ENCODE measurements at regions not wholly inside any gene's neighbourhood (a gene's known extent, or its start where the extent isn't known, plus 50 kb on each side); places are given as distances from the start of the nearest gene placed in this dataset.

- no peak overlapping the region for H3K9ac ChIP-seq (ENCODE audit: insufficient read length, low read depth)
- no peaks in the 10 kb centered on the region for H3K27me3 ChIP-seq (ENCODE audit: insufficient read depth, insufficient read length)
- H3K4me3 ChIP-seq (ENCODE audit: insufficient read length, low read depth), result no peak overlapping the region
- no peak for DNase-seq (ENCODE audit: low read depth, low spot score)
- H3K9me3 ChIP-seq (ENCODE audit: insufficient read depth, low read length), result no peaks in the 10 kb centered on the region
- H3K36me3 ChIP-seq (ENCODE audit: insufficient read depth, insufficient read length, low read length), result no peaks in the 10 kb centered on the region
- TF ChIP-seq SUZ12 (IDR thresholded peaks at IDR 0.05; ENCODE audit: extremely low read depth, insufficient read depth, insufficient read length), result no peak
- TF ChIP-seq YY1 (IDR thresholded peaks at IDR 0.05; ENCODE audit: insufficient read depth, insufficient read length), result no peak
- TF ChIP-seq ZNF274 (IDR thresholded peaks at IDR 0.05; ENCODE audit: low read depth, low read length), result no peak
- H3K4me1 ChIP-seq (ENCODE audit: insufficient read depth, insufficient read length), result no peaks in the 10 kb centered on the region
Measured at GRCh38 chr4:100848841-100849240, 331.0 kb upstream of the EMCN start.

- H3K4me1 ChIP-seq (ENCODE audit: insufficient read depth, insufficient read length), result no peaks in the 10 kb centered on the region
- TF ChIP-seq SUZ12 (IDR thresholded peaks at IDR 0.05; ENCODE audit: extremely low read depth, insufficient read depth, insufficient read length) (no peak), YY1 (IDR thresholded peaks at IDR 0.05; ENCODE audit: insufficient read depth, insufficient read length) (no peak), ZNF274 (IDR thresholded peaks at IDR 0.05; ENCODE audit: low read depth, low read length) (no peak)
- no peaks in the 10 kb centered on the region for H3K27me3 ChIP-seq (ENCODE audit: insufficient read depth, insufficient read length)
- H3K9me3 ChIP-seq (ENCODE audit: insufficient read depth, low read length), result no peaks in the 10 kb centered on the region
- no peak for DNase-seq (ENCODE audit: low read depth, low spot score)
- H3K4me3 ChIP-seq (ENCODE audit: insufficient read length, low read depth), result no peak overlapping the region
- no peaks in the 10 kb centered on the region for H3K36me3 ChIP-seq (ENCODE audit: insufficient read depth, insufficient read length, low read length)
- no peak overlapping the region for H3K9ac ChIP-seq (ENCODE audit: insufficient read length, low read depth)
Measured at GRCh38 chr4:100843910-100844309, 326.1 kb upstream of the EMCN start.

- no peaks in the 10 kb centered on the region for H3K36me3 ChIP-seq (ENCODE audit: insufficient read depth, insufficient read length, low read length)
- no peak overlapping the region for H3K4me3 ChIP-seq (ENCODE audit: insufficient read length, low read depth)
- H3K9ac ChIP-seq (ENCODE audit: insufficient read length, low read depth), result no peak overlapping the region
- no peak for DNase-seq (ENCODE audit: low read depth, low spot score)
- TF ChIP-seq YY1 (IDR thresholded peaks at IDR 0.05; ENCODE audit: insufficient read depth, insufficient read length) (no peak), SUZ12 (IDR thresholded peaks at IDR 0.05; ENCODE audit: extremely low read depth, insufficient read depth, insufficient read length) (no peak), ZNF274 (IDR thresholded peaks at IDR 0.05; ENCODE audit: low read depth, low read length) (no peak)
- no peaks in the 10 kb centered on the region for H3K27me3 ChIP-seq (ENCODE audit: insufficient read depth, insufficient read length)
- H3K9me3 ChIP-seq (ENCODE audit: insufficient read depth, low read length), result no peaks in the 10 kb centered on the region
- no peaks in the 10 kb centered on the region for H3K4me1 ChIP-seq (ENCODE audit: insufficient read depth, insufficient read length)
Measured at GRCh38 chr4:100842856-100843255, 325.0 kb upstream of the EMCN start.

- Histone ChIP-seq H3K27me3 (ENCODE audit: insufficient read depth, insufficient read length) (no peaks in the 10 kb centered on the region), H3K9ac (ENCODE audit: insufficient read length, low read depth) (no peak overlapping the region), H3K4me3 (ENCODE audit: insufficient read length, low read depth) (no peak overlapping the region), H3K9me3 (ENCODE audit: insufficient read depth, low read length) (no peaks in the 10 kb centered on the region), H3K36me3 (ENCODE audit: insufficient read depth, insufficient read length, low read length) (no peaks in the 10 kb centered on the region), H3K4me1 (ENCODE audit: insufficient read depth, insufficient read length) (no peaks in the 10 kb centered on the region)
- no peak for DNase-seq (ENCODE audit: low read depth, low spot score)
- TF ChIP-seq SUZ12 (IDR thresholded peaks at IDR 0.05; ENCODE audit: extremely low read depth, insufficient read depth, insufficient read length) (no peak), YY1 (IDR thresholded peaks at IDR 0.05; ENCODE audit: insufficient read depth, insufficient read length) (no peak), ZNF274 (IDR thresholded peaks at IDR 0.05; ENCODE audit: low read depth, low read length) (no peak)
Measured at GRCh38 chr4:100841911-100842310, 324.1 kb upstream of the EMCN start.

GRCh38 chr4:100839712-100840111 is 321.9 kb upstream of the EMCN start:
- Histone ChIP-seq H3K36me3 (ENCODE audit: insufficient read depth, insufficient read length, low read length) (no peaks in the 10 kb centered on the region), H3K27me3 (ENCODE audit: insufficient read depth, insufficient read length) (no peaks in the 10 kb centered on the region), H3K4me1 (ENCODE audit: insufficient read depth, insufficient read length) (no peaks in the 10 kb centered on the region), H3K9ac (ENCODE audit: insufficient read length, low read depth) (no peak overlapping the region), H3K4me3 (ENCODE audit: insufficient read length, low read depth) (no peak overlapping the region), H3K9me3 (ENCODE audit: insufficient read depth, low read length) (no peaks in the 10 kb centered on the region; the same call in 1 of the 2 replicates)
- TF ChIP-seq ZNF274 (IDR thresholded peaks at IDR 0.05; ENCODE audit: low read depth, low read length), result no peak
- no peak for DNase-seq (ENCODE audit: low read depth, low spot score)

- Histone ChIP-seq H3K4me1 (ENCODE audit: insufficient read depth, insufficient read length) (no peaks in the 10 kb centered on the region), H3K4me3 (ENCODE audit: insufficient read length, low read depth) (no peak overlapping the region), H3K9ac (ENCODE audit: insufficient read length, low read depth) (no peak overlapping the region), H3K27me3 (ENCODE audit: insufficient read depth, insufficient read length) (no peaks in the 10 kb centered on the region), H3K9me3 (ENCODE audit: insufficient read depth, low read length) (no peaks in the 10 kb centered on the region; the same call in 1 of the 2 replicates), H3K36me3 (ENCODE audit: insufficient read depth, insufficient read length, low read length) (no peaks in the 10 kb centered on the region)
- TF ChIP-seq ZNF274 (IDR thresholded peaks at IDR 0.05; ENCODE audit: low read depth, low read length), result no peak
- no peak for TF ChIP-seq YY1 (IDR thresholded peaks at IDR 0.05; ENCODE audit: insufficient read depth, insufficient read length)
- no peak for TF ChIP-seq SUZ12 (IDR thresholded peaks at IDR 0.05; ENCODE audit: extremely low read depth, insufficient read depth, insufficient read length)
- DNase-seq (ENCODE audit: low read depth, low spot score), result no peak
Measured at GRCh38 chr4:100838286-100838685, 320.5 kb upstream of the EMCN start.

- H3K9me3 ChIP-seq (ENCODE audit: insufficient read depth, low read length), result no peaks in the 10 kb centered on the region; the same call in 1 of the 2 replicates
- H3K36me3 ChIP-seq (ENCODE audit: insufficient read depth, insufficient read length, low read length), result no peaks in the 10 kb centered on the region
- no peak for DNase-seq (ENCODE audit: low read depth, low spot score)
- no peaks in the 10 kb centered on the region for H3K4me1 ChIP-seq (ENCODE audit: insufficient read depth, insufficient read length)
- H3K9ac ChIP-seq (ENCODE audit: insufficient read length, low read depth), result no peak overlapping the region
- no peaks in the 10 kb centered on the region for H3K27me3 ChIP-seq (ENCODE audit: insufficient read depth, insufficient read length)
- TF ChIP-seq YY1 (IDR thresholded peaks at IDR 0.05; ENCODE audit: insufficient read depth, insufficient read length) (no peak), SUZ12 (IDR thresholded peaks at IDR 0.05; ENCODE audit: extremely low read depth, insufficient read depth, insufficient read length) (no peak), ZNF274 (IDR thresholded peaks at IDR 0.05; ENCODE audit: low read depth, low read length) (no peak)
- no peak overlapping the region for H3K4me3 ChIP-seq (ENCODE audit: insufficient read length, low read depth)
Measured at GRCh38 chr4:100836929-100837328, 319.1 kb upstream of the EMCN start.

- Histone ChIP-seq H3K4me1 (ENCODE audit: insufficient read depth, insufficient read length) (no peaks in the 10 kb centered on the region), H3K27me3 (ENCODE audit: insufficient read depth, insufficient read length) (no peaks in the 10 kb centered on the region), H3K4me3 (ENCODE audit: insufficient read length, low read depth) (no peak overlapping the region), H3K9me3 (ENCODE audit: insufficient read depth, low read length) (peaks cover 5% of the 10 kb centered on the region), H3K36me3 (ENCODE audit: insufficient read depth, insufficient read length, low read length) (no peaks in the 10 kb centered on the region), H3K9ac (ENCODE audit: insufficient read length, low read depth) (no peak overlapping the region)
- no peak for TF ChIP-seq YY1 (IDR thresholded peaks at IDR 0.05; ENCODE audit: insufficient read depth, insufficient read length)
- no peak for TF ChIP-seq ZNF274 (IDR thresholded peaks at IDR 0.05; ENCODE audit: low read depth, low read length)
- no peak for TF ChIP-seq SUZ12 (IDR thresholded peaks at IDR 0.05; ENCODE audit: extremely low read depth, insufficient read depth, insufficient read length)
- DNase-seq (ENCODE audit: low read depth, low spot score), result no peak
Measured at GRCh38 chr4:100834616-100835015, 316.8 kb upstream of the EMCN start.

Data from NT2/D1 (cell line).